Keratinocyte (primary cell): ENCODE measurements at regions not wholly inside any gene's neighbourhood (a gene's known extent, or its start where the extent isn't known, plus 50 kb on each side); places are given as distances from the start of the nearest gene placed in this dataset.

Experiments used
- DNase-seq: peaks from one replicate; pipeline ENCODE4 v3.0.0-alpha.2; 2011; ENCODE audit warnings: low read depth, missing footprints, low spot score
- FAIRE-seq: peaks from 2 replicates; lab custom pipeline; 2011; peaks lifted over from hg19 to GRCh38; lab: Jason Lieb, UNC
- H2AFZ ChIP-seq: 2 replicates; pipeline ENCODE4 v1.6.0; 2012; ENCODE audit warnings: low read length, control low read depth, inconsistent platforms; ENCODE audit not compliant: control insufficient read depth
- H3K27ac ChIP-seq: 2 replicates; pipeline ENCODE4 v1.5.1; 2011; ENCODE audit warnings: low read length; ENCODE audit not compliant: control insufficient read depth, insufficient read depth
- H3K27me3 ChIP-seq: 3 replicates; pipeline ENCODE4 v1.6.0; 2011; ENCODE audit warnings: low read length; ENCODE audit not compliant: control insufficient read depth, insufficient read depth; ENCODE audit errors: extremely low read depth
- H3K36me3 ChIP-seq, 2 experiments: 2 replicates in 1 of 2; 3 replicates in 1 of 2; pipeline ENCODE4 v1.5.1; 2011; ENCODE audit warnings: low read length in 2 of 2, mild to moderate bottlenecking in 1 of 2; ENCODE audit not compliant: control insufficient read depth in 2 of 2, insufficient read depth in 2 of 2; ENCODE audit errors: extremely low read depth in 1 of 2
- H3K4me1 ChIP-seq: 3 replicates; pipeline ENCODE4 v1.5.1; 2011; ENCODE audit warnings: low read length; ENCODE audit not compliant: control insufficient read depth, insufficient read depth; ENCODE audit errors: extremely low read depth
- H3K4me2 ChIP-seq: 3 replicates; pipeline ENCODE4 v1.6.0; 2011; ENCODE audit warnings: low read depth, low read length; ENCODE audit not compliant: control insufficient read depth, insufficient read depth; ENCODE audit errors: extremely low read depth
- H3K4me3 ChIP-seq, 3 experiments: fragments of 200-600 bp in 1 of 3; sonication (generic) in 1 of 3; 2 replicates in 2 of 3; 3 replicates in 1 of 3; pipeline ENCODE4 v1.5.1; 2011 to 2016; ENCODE audit warnings: low read length in 3 of 3, mild to moderate bottlenecking in 3 of 3, control low read depth in 2 of 3, inconsistent platforms in 1 of 3, low read depth in 1 of 3, mixed read lengths in 1 of 3, mixed run types in 1 of 3, moderate library complexity in 1 of 3; ENCODE audit not compliant: control insufficient read depth in 2 of 3, insufficient read depth in 2 of 3; ENCODE audit errors: extremely low read depth in 1 of 3
- H3K79me2 ChIP-seq: 2 replicates; pipeline ENCODE4 v1.6.0; 2012; ENCODE audit warnings: low read length; ENCODE audit not compliant: control insufficient read depth, insufficient read depth
- H3K9ac ChIP-seq: 3 replicates; pipeline ENCODE4 v1.6.0; 2011; ENCODE audit warnings: low read length; ENCODE audit not compliant: control insufficient read depth, insufficient read depth; ENCODE audit errors: extremely low read depth
- H3K9me1 ChIP-seq: 3 replicates; pipeline ENCODE4 v1.6.0; 2011; ENCODE audit warnings: low read length; ENCODE audit not compliant: control insufficient read depth, insufficient read depth; ENCODE audit errors: extremely low read depth
- H3K9me3 ChIP-seq: 2 replicates; pipeline ENCODE4 v1.5.1; 2012; ENCODE audit warnings: low read depth, low read length; ENCODE audit not compliant: control insufficient read depth
- H4K20me1 ChIP-seq: 3 replicates; pipeline ENCODE4 v1.6.0; 2011; ENCODE audit warnings: low read length; ENCODE audit not compliant: control insufficient read depth, insufficient read depth; ENCODE audit errors: extremely low read depth
- CTCF ChIP-seq, 3 experiments: IDR thresholded peaks in 1 of 3; conservative IDR thresholded peaks in 1 of 3; optimal IDR thresholded peaks in 1 of 3; 2 replicates in 2 of 3; 3 replicates in 1 of 3; pipeline versions ENCODE3 to v1.5.1; 2011; ENCODE audit warnings: low read length in 3 of 3, mild to moderate bottlenecking in 3 of 3, moderate library complexity in 2 of 3, control low read depth in 1 of 3, inconsistent platforms in 1 of 3; ENCODE audit not compliant: insufficient read depth in 2 of 3; ENCODE audit errors: extremely low read depth in 1 of 3
- EZH2 ChIP-seq: IDR thresholded peaks from one replicate; pipeline ENCODE4 v1.6.1; 2012; ENCODE audit warnings: inconsistent platforms, mild to moderate bottlenecking, low read length, moderate library complexity
- dilution Hi-C: fragments of 300-500 bp; cut with MboI; formaldehyde crosslinking; loops from one replicate; pipeline ENCODE4 v1.7.0; 2020; ENCODE audit warnings: low sequenced_read_pairs; ENCODE audit not compliant: extremely low pct_ligation_motif_present

- Histone ChIP-seq H3K4me2 (no peak overlapping the region), H3K9me3 (no peaks in the 10 kb centered on the region), H3K27ac (no peak overlapping the region), H3K79me2 (no peaks in the 10 kb centered on the region), H3K9me1 (no peaks in the 10 kb centered on the region), H3K27me3 (no peaks in the 10 kb centered on the region), H2AFZ (no peak overlapping the region), H3K36me3 (no peaks in the 10 kb centered on the region), H4K20me1 (no peaks in the 10 kb centered on the region), H3K4me3 (no peak overlapping the region), H3K4me1 (peaks cover 17% of the 10 kb centered on the region), H3K9ac (no peak overlapping the region)
- dilution Hi-C loops, result no loop called here
- FAIRE-seq (no peak), DNase-seq (no peak)
- TF ChIP-seq CTCF (optimal IDR thresholded peaks at IDR 0.05 in 1 of 3, IDR thresholded peaks at IDR 0.05 in 1 of 3, conservative IDR thresholded peaks at IDR 0.05 in 1 of 3; ENCODE audit: extremely low read depth in 1 of 3, insufficient read depth in 2 of 3, low read length in 3 of 3) (no peak), EZH2 (no peak)
Measured at GRCh38 chr1:57898531-57898930, 474.7 kb upstream of the DAB1 start.

DNA sequence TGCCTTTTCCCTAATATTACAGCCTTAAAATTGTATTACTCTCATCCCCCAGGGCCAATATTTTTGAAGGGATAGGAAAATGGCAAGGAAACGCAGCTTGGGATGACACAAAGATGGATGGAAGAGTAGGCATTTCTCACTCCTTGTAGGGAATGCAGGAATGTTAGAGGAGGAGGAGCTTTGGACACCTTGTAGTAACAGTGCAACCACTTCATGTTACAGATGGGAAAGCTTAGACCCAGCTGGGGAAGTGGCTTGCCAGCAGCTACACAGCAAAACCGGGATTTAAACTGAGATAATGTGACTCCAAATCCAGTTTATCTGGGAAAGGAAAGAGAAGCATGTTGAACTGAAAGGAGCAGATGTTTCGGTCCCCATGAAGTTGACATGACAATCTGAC lies 473.7 kb upstream of the DAB1 start:
- Histone ChIP-seq H4K20me1 (no peaks in the 10 kb centered on the region), H3K4me1 (peaks cover 24% of the 10 kb centered on the region), H3K4me2 (no peak overlapping the region), H3K9me3 (no peaks in the 10 kb centered on the region), H3K9me1 (no peaks in the 10 kb centered on the region), H3K36me3 (no peaks in the 10 kb centered on the region), H2AFZ (no peak overlapping the region), H3K9ac (no peak overlapping the region), H3K27me3 (no peaks in the 10 kb centered on the region), H3K27ac (no peak overlapping the region), H3K4me3 (no peak overlapping the region), H3K79me2 (no peaks in the 10 kb centered on the region)
- TF ChIP-seq EZH2 (no peak), CTCF (optimal IDR thresholded peaks at IDR 0.05 in 1 of 3, IDR thresholded peaks at IDR 0.05 in 1 of 3, conservative IDR thresholded peaks at IDR 0.05 in 1 of 3; ENCODE audit: extremely low read depth in 1 of 3, insufficient read depth in 2 of 3, low read length in 3 of 3) (no peak)
- dilution Hi-C loops, result no loop called here
- FAIRE-seq (no peak), DNase-seq (no peak)
